ENCODE measurements at regions not wholly inside any gene's neighbourhood (a gene's known extent, or its start where the extent isn't known, plus 50 kb on each side); places are given as distances from the start of the nearest gene placed in this dataset.
A peak's percentile ranks its signal among the peaks of the same experiment; 100 is the strongest.
"Not testable (repeated sequence)": the region's sequence is repeated elsewhere in the genome, so short reads cannot be mapped to it uniquely, and the experiment has no call there.

DNA sequence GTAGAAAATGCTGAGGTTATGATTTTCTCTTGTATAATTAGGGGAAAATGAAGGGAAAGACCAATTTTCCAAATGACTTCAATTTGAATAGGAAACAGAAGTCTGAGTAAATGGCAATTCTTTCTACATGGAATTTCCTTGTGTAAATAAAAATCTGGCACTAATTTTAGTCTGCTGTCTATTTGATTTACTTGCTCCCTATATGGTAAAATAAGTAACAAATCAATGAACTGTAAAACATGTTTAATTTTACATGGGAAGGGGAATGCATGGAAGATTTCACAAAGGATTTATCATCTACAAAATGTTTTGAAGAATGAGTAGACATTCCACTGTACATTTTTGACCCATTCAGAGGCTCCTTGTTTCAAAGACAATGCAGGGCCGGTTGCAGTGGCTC is 811.6 kb upstream of the GOT2 start:
- ChIA-PET CTCF (no interaction called here), POLR2A (no interaction called here)
- H3K27ac ChIP-seq (ENCODE audit: insufficient read depth in 1 of 2, low read depth in 1 of 2, low read length in 2 of 2, poor library complexity in 1 of 2, severe bottlenecking in 2 of 2), result no peak overlapping the region
- H3K4me1 ChIP-seq (ENCODE audit: control extremely low read depth in 1 of 4, control insufficient read depth in 4 of 4, insufficient read depth in 4 of 4, low read length in 3 of 4), result no peaks in the 10 kb centered on the region
- H3K27me3 ChIP-seq (replicated peaks in 2 of 5; ENCODE audit: control insufficient read depth in 4 of 5, insufficient read depth in 5 of 5, low read length in 4 of 5), result no peaks in the 10 kb centered on the region
- no peak for DNase-seq
- 100% methylated on average over 1 of the region's 1 CpG for WGBS (ENCODE audit: insufficient coverage)
- no peaks in the 10 kb centered on the region for H3K9me3 ChIP-seq (ENCODE audit: control extremely low read depth in 1 of 5, control insufficient read depth in 4 of 5, insufficient read depth in 2 of 5, low read depth in 1 of 5, low read length in 4 of 5)
- no peaks in the 10 kb centered on the region for H3K36me3 ChIP-seq (ENCODE audit: control insufficient read depth in 4 of 4, insufficient read depth in 4 of 4, low read length in 3 of 4)
- no peak overlapping the region for H3K4me3 ChIP-seq (ENCODE audit: control insufficient read depth in 1 of 7, extremely low read depth in 1 of 7, insufficient read depth in 4 of 7, low read depth in 2 of 7, low read length in 6 of 7)

DNA sequence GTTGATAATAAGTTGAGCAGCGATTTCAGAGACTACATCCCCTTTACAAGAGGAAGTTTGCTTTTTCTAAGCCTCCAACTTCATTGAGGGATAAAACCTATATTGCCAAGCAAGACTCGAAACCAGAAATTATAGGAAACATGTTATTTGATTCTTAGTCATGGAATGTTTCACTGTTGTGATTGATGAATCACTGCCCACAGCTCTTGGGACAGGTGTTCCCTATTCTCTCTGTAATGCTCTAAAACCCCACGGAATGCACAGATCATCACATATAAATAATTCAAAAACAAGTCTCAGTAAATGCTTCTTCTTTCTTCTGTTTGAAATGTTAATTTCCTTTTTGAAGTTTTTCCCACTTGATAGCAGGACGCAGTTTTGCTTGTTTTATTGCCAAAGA is 809.5 kb upstream of the GOT2 start:
- no peak for DNase-seq
- no peak overlapping the region for H3K27ac ChIP-seq (ENCODE audit: insufficient read depth in 1 of 2, low read depth in 1 of 2, low read length in 2 of 2, poor library complexity in 1 of 2, severe bottlenecking in 2 of 2)
- H3K4me3 ChIP-seq (ENCODE audit: control insufficient read depth in 1 of 7, extremely low read depth in 1 of 7, insufficient read depth in 4 of 7, low read depth in 2 of 7, low read length in 6 of 7), result no peak overlapping the region
- no peaks in the 10 kb centered on the region for H3K9me3 ChIP-seq (ENCODE audit: control extremely low read depth in 1 of 5, control insufficient read depth in 4 of 5, insufficient read depth in 2 of 5, low read depth in 1 of 5, low read length in 4 of 5)
- ChIA-PET POLR2A (no interaction called here), CTCF (no interaction called here)
- no peaks in the 10 kb centered on the region for H3K36me3 ChIP-seq (ENCODE audit: control insufficient read depth in 4 of 4, insufficient read depth in 4 of 4, low read length in 3 of 4)
- H3K4me1 ChIP-seq (ENCODE audit: control extremely low read depth in 1 of 4, control insufficient read depth in 4 of 4, insufficient read depth in 4 of 4, low read length in 3 of 4), result no peaks in the 10 kb centered on the region
- no CpG with 5 or more reads among the region's 4 CpGs for WGBS (ENCODE audit: insufficient coverage)
- H3K27me3 ChIP-seq (replicated peaks in 2 of 5; ENCODE audit: control insufficient read depth in 4 of 5, insufficient read depth in 5 of 5, low read length in 4 of 5), result no peaks in the 10 kb centered on the region

DNA sequence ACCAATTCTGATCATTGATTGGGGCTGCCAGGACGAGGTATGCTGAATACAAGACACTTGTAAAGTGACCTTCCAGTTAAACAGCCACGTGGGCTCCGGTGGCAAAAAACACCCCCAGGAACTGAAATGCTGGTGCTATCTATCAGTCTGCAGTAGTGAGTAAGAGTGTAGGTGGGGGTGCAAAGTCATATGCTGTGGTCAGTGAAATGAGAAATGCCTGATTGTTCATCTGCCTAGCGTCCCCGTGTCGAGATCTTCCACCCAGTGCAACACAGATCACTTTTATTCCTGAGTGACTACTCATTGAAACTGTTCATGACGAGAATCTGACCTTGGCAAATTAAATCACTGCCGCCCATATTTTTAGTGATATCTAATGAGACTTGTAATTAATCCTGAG is 806.5 kb upstream of the GOT2 start:
- DNase-seq, result no peak
- Histone ChIP-seq H3K9me3 (ENCODE audit: control extremely low read depth in 1 of 5, control insufficient read depth in 4 of 5, insufficient read depth in 2 of 5, low read depth in 1 of 5, low read length in 4 of 5) (no peaks in the 10 kb centered on the region), H3K27me3 (replicated peaks in 2 of 5; ENCODE audit: control insufficient read depth in 4 of 5, insufficient read depth in 5 of 5, low read length in 4 of 5) (no peaks in the 10 kb centered on the region), H3K4me1 (ENCODE audit: control extremely low read depth in 1 of 4, control insufficient read depth in 4 of 4, insufficient read depth in 4 of 4, low read length in 3 of 4) (no peaks in the 10 kb centered on the region), H3K27ac (ENCODE audit: insufficient read depth in 1 of 2, low read depth in 1 of 2, low read length in 2 of 2, poor library complexity in 1 of 2, severe bottlenecking in 2 of 2) (no peak overlapping the region), H3K4me3 (ENCODE audit: control insufficient read depth in 1 of 7, extremely low read depth in 1 of 7, insufficient read depth in 4 of 7, low read depth in 2 of 7, low read length in 6 of 7) (no peak overlapping the region), H3K36me3 (ENCODE audit: control insufficient read depth in 4 of 4, insufficient read depth in 4 of 4, low read length in 3 of 4) (no peaks in the 10 kb centered on the region)
- 95% methylated on average over 6 of the region's 8 CpGs for WGBS (ENCODE audit: insufficient coverage)
- POLR2A ChIA-PET, result no interaction called here
- CTCF ChIA-PET, result no interaction called here

DNA sequence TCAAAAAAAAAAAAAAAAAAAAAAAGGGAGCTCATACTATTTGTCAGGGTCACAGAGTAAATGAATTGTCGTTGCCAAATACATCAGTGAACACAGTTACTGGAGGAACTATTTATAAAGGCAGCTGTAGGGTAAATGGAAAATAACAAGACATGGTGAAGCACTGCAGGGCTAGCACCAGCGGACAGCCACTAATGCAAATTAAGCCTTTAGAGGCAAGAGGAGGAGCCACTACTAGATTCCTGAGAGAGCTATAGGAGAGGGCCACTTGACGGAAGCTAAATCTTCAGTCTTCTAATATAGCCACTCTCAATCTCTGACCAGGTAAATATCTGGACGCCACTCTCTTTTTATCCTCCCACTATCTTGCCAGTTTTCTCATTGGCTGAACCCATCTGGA is 801.2 kb upstream of the GOT2 start:
- WGBS (ENCODE audit: insufficient coverage), result 89% methylated on average over 3 of the region's 4 CpGs
- Histone ChIP-seq H3K4me3 (ENCODE audit: control insufficient read depth in 1 of 7, extremely low read depth in 1 of 7, insufficient read depth in 4 of 7, low read depth in 2 of 7, low read length in 6 of 7) (no peak overlapping the region), H3K4me1 (ENCODE audit: control extremely low read depth in 1 of 4, control insufficient read depth in 4 of 4, insufficient read depth in 4 of 4, low read length in 3 of 4) (no peaks in the 10 kb centered on the region), H3K27ac (ENCODE audit: insufficient read depth in 1 of 2, low read depth in 1 of 2, low read length in 2 of 2, poor library complexity in 1 of 2, severe bottlenecking in 2 of 2) (no peak overlapping the region), H3K9me3 (ENCODE audit: control extremely low read depth in 1 of 5, control insufficient read depth in 4 of 5, insufficient read depth in 2 of 5, low read depth in 1 of 5, low read length in 4 of 5) (no peaks in the 10 kb centered on the region), H3K27me3 (replicated peaks in 2 of 5; ENCODE audit: control insufficient read depth in 4 of 5, insufficient read depth in 5 of 5, low read length in 4 of 5) (no peaks in the 10 kb centered on the region), H3K36me3 (ENCODE audit: control insufficient read depth in 4 of 4, insufficient read depth in 4 of 4, low read length in 3 of 4) (no peaks in the 10 kb centered on the region)
- ChIA-PET CTCF (no interaction called here), POLR2A (no interaction called here)
- no peak for DNase-seq

DNA sequence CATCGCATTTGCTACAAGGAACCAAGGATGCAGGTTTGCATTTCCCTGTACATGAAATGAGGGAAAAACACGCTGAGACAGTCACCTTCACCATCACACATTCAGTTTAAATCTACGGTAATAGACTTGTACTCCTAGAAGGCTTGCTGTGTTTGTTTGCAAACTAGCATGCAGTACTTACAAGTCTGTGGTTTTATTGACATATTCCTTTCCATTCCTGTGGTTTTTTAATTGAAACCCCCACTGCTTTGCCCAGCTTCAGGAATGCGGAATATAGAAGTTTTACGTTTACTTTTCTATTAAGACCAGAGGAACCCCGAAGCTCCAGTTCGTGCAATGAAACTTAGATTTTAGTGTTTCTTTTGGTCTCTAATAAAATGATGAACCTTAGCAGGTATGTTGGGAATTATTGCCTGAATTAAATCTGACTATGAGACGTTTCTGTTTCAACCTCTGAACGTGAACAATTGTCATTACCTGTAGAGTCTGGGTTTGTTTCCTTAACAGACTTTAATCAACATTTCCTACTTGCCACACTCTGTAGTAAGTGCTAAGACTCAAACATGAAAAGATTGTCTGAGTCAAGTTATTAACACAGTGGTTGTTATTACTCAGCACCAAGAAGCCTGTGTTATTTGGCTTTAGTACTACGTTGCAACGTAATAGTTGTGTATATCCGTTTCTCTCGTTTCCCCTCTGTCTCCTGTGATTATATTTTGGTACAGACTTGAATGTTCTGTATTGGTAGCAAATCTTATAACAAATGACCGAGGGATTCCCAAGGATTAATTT is 793.3 kb upstream of the GOT2 start:
- no peak overlapping the region for H3K4me3 ChIP-seq (ENCODE audit: control insufficient read depth in 1 of 7, extremely low read depth in 1 of 7, insufficient read depth in 4 of 7, low read depth in 2 of 7, low read length in 6 of 7)
- no peaks in the 10 kb centered on the region for H3K27me3 ChIP-seq (replicated peaks in 2 of 5; ENCODE audit: control insufficient read depth in 4 of 5, insufficient read depth in 5 of 5, low read length in 4 of 5)
- 86% methylated on average over 12 of the region's 14 CpGs for WGBS (ENCODE audit: insufficient coverage)
- H3K9me3 ChIP-seq (ENCODE audit: control extremely low read depth in 1 of 5, control insufficient read depth in 4 of 5, insufficient read depth in 2 of 5, low read depth in 1 of 5, low read length in 4 of 5), result no peaks in the 10 kb centered on the region
- no peak overlapping the region for H3K27ac ChIP-seq (ENCODE audit: insufficient read depth in 1 of 2, low read depth in 1 of 2, low read length in 2 of 2, poor library complexity in 1 of 2, severe bottlenecking in 2 of 2)
- ChIA-PET CTCF (no interaction called here), POLR2A (no interaction called here)
- no peaks in the 10 kb centered on the region for H3K36me3 ChIP-seq (ENCODE audit: control insufficient read depth in 4 of 4, insufficient read depth in 4 of 4, low read length in 3 of 4)
- no peaks in the 10 kb centered on the region for H3K4me1 ChIP-seq (ENCODE audit: control extremely low read depth in 1 of 4, control insufficient read depth in 4 of 4, insufficient read depth in 4 of 4, low read length in 3 of 4)
- DNase-seq, result no peak

DNA sequence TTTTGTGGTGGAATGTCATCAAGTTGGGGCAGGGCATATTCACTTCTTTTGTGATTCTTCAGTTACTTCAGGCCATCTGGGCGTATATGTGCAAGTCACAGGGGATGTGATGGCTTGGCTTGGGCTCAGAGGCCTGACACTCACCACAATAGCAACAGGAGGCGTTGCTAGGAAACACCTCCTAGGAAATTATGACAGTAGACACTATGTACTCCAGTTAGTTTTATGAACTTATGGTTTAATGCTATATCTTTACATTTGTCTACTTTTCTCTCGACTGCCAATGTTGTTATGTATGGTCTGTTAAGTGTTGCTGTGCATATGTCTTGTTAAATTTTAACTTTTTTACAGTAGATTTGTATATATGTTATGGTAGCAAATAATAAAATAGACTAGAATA is 788.7 kb upstream of the GOT2 start:
- Histone ChIP-seq H3K4me1 (ENCODE audit: control extremely low read depth in 1 of 4, control insufficient read depth in 4 of 4, insufficient read depth in 4 of 4, low read length in 3 of 4) (no peaks in the 10 kb centered on the region), H3K9me3 (ENCODE audit: control extremely low read depth in 1 of 5, control insufficient read depth in 4 of 5, insufficient read depth in 2 of 5, low read depth in 1 of 5, low read length in 4 of 5) (no peaks in the 10 kb centered on the region), H3K36me3 (ENCODE audit: control insufficient read depth in 4 of 4, insufficient read depth in 4 of 4, low read length in 3 of 4) (no peaks in the 10 kb centered on the region), H3K27ac (ENCODE audit: insufficient read depth in 1 of 2, low read depth in 1 of 2, low read length in 2 of 2, poor library complexity in 1 of 2, severe bottlenecking in 2 of 2) (no peak overlapping the region), H3K4me3 (ENCODE audit: control insufficient read depth in 1 of 7, extremely low read depth in 1 of 7, insufficient read depth in 4 of 7, low read depth in 2 of 7, low read length in 6 of 7) (no peak overlapping the region), H3K27me3 (replicated peaks in 2 of 5; ENCODE audit: control insufficient read depth in 4 of 5, insufficient read depth in 5 of 5, low read length in 4 of 5) (no peaks in the 10 kb centered on the region)
- ChIA-PET POLR2A (no interaction called here), CTCF (no interaction called here)
- WGBS (ENCODE audit: insufficient coverage), result no CpG with 5 or more reads among the region's 3 CpGs
- peak in 2 of 3 donors; percentile 1 to 13 for DNase-seq

DNA sequence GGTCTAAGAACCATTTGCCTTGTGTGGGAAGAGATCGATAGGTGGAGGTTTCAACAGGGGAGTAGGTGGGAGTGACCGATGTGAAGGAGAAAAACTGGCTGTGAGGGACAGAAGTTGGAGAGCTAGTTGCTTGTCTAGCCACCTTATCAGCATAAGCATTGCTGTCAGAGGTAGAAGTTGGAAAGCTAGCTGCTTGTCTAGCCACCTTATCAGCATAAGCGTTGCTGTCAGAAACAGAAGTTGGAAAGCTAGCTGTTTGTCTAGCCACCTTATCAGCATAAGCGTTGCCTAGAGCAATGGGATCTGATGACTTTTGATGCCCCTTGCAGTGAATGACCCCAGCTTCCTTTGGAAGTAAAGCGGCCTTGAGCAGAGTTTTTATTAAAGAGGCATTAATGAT is 784.6 kb upstream of the GOT2 start:
- H3K9me3 ChIP-seq (ENCODE audit: control extremely low read depth in 1 of 5, control insufficient read depth in 4 of 5, insufficient read depth in 2 of 5, low read depth in 1 of 5, low read length in 4 of 5); H3K27me3 ChIP-seq (replicated peaks in 2 of 5; ENCODE audit: control insufficient read depth in 4 of 5, insufficient read depth in 5 of 5, low read length in 4 of 5); CTCF ChIA-PET; POLR2A ChIA-PET; H3K27ac ChIP-seq (ENCODE audit: insufficient read depth in 1 of 2, low read depth in 1 of 2, low read length in 2 of 2, poor library complexity in 1 of 2, severe bottlenecking in 2 of 2); H3K36me3 ChIP-seq (ENCODE audit: control insufficient read depth in 4 of 4, insufficient read depth in 4 of 4, low read length in 3 of 4); H3K4me1 ChIP-seq (ENCODE audit: control extremely low read depth in 1 of 4, control insufficient read depth in 4 of 4, insufficient read depth in 4 of 4, low read length in 3 of 4); H3K4me3 ChIP-seq (ENCODE audit: control insufficient read depth in 1 of 7, extremely low read depth in 1 of 7, insufficient read depth in 4 of 7, low read depth in 2 of 7, low read length in 6 of 7): not testable (repeated sequence)
- 94% methylated on average over 3 of the region's 5 CpGs for WGBS (ENCODE audit: insufficient coverage)
- peak in 1 of 3 donors; percentile 9 for DNase-seq

Measured in common myeloid progenitor, CD34-positive (primary cell).